ENCODE measurements at regions not wholly inside any gene's neighbourhood (a gene's known extent, or its start where the extent isn't known, plus 50 kb on each side); places are given as distances from the start of the nearest gene placed in this dataset.

GRCh38 chr22:49595465-49596078 is 232.1 kb downstream of the BRD1 start:
- TF ChIP-seq CTCF (conservative IDR thresholded peaks at IDR 0.05) = no peak
- H3K27ac ChIP-seq = no peak overlapping the region

GRCh38 chr22:49594078-49594477 is 233.6 kb downstream of the BRD1 start:
- no peak for TF ChIP-seq CTCF (conservative IDR thresholded peaks at IDR 0.05)
- H3K27ac ChIP-seq = no peak overlapping the region

- no peak for TF ChIP-seq CTCF (conservative IDR thresholded peaks at IDR 0.05)
- H3K27ac ChIP-seq = no peak overlapping the region
Measured at GRCh38 chr22:49593509-49593908, 234.2 kb downstream of the BRD1 start.

- no peak overlapping the region for H3K27ac ChIP-seq
- TF ChIP-seq CTCF (conservative IDR thresholded peaks at IDR 0.05) = no peak
Measured at GRCh38 chr22:49592780-49593501, 234.7 kb downstream of the BRD1 start.

GRCh38 chr22:49590851-49591445 is 236.7 kb downstream of the BRD1 start:
- H3K27ac ChIP-seq = no peak overlapping the region
- no peak for TF ChIP-seq CTCF (conservative IDR thresholded peaks at IDR 0.05)

- H3K27ac ChIP-seq = no peak overlapping the region
- no peak for TF ChIP-seq CTCF (conservative IDR thresholded peaks at IDR 0.05)
Measured at GRCh38 chr22:49590381-49590780, 237.3 kb downstream of the BRD1 start.

- no peak for TF ChIP-seq CTCF (conservative IDR thresholded peaks at IDR 0.05)
- H3K27ac ChIP-seq = no peak overlapping the region
Measured at GRCh38 chr22:49589811-49590210, 237.9 kb downstream of the BRD1 start.

Data from VCaP (cell line).